HG03196 (cell line): ENCODE measurements at regions not wholly inside any gene's neighbourhood (a gene's known extent, or its start where the extent isn't known, plus 50 kb on each side); places are given as distances from the start of the nearest gene placed in this dataset.

Experiments
- ATAC-seq: cut with Tn5 transposase; IDR thresholded peaks from one replicate; pipeline ENCODE4 v1.9.1; 2021; ENCODE audit not compliant: unreplicated experiment

DNA sequence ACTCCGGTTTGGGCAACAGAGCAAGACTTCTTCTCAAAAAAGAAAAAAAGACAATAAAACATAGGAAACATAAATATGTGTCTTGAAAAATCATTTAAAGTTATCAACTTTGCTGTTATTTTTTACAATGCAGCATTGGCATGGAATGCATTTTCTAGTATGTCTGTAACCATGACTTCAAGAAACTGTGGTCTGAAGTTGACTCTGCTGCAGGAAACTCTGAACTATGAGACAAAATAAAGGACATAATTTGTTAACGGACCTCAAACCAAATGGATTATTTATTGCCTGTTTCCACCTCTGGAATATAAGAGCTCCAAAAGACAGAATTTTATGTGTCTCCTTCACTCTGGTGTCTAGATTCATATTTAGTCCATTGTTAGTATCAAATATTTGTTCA is 79.1 kb downstream of the TRIB2 start:
- ATAC-seq = no peak

DNA sequence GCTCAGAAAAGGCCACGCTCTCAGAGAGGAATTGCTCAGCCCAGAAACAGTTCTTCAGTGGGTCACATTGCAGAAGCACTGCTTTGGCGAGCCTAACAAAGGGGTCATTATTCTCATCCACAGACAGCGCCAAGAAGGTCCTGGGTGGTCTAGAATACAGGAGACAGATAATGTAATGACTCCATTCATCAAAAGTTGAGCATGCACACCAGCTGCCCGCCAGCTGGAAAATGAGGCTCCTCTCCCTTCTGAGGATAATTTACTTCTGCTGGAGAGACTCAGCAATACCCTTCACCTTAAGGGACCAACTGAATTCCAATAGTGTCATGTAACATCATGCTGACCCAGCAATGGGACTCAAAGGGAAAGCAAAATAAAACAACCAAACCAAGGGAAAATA is 79.9 kb downstream of the TRIB2 start:
- no peak for ATAC-seq

DNA sequence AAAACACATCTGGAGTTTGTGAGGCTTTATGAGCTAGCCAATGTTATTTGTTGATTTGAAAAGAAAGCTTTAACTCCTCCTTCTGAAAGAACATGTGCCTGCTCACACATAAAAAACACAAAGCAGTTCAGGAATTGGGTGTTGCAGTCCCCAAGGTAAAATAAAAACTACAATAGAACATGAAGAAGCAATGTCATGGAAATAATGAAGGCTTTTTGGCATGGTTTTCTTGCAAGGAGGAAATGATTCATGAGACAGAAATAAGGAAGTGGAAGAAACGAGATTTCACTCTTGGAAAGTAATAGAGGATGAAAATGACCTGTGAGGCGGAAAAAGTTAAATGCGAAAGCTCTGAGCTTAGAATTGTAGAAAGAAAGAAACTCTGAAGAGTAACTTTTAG is 81.1 kb downstream of the TRIB2 start:
- no peak for ATAC-seq

DNA sequence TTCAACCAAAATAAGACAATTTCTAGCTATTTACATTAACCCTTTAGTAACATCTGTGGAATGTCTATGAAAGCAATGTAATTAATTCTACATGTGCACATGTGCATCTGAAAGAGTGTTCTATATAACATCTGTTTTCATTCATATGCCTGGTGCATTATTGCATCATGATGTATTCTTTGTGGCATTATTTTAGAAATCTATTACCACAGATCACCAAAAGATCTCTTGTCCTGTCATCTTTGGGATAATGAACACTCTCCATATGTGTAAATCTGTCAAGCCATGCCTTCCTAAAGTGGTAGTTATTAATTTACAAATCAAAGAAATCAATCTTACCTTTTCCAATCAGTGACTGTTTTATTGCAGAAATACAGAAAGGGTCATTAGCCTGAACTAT is 86.9 kb downstream of the TRIB2 start:
- ATAC-seq = no peak

DNA sequence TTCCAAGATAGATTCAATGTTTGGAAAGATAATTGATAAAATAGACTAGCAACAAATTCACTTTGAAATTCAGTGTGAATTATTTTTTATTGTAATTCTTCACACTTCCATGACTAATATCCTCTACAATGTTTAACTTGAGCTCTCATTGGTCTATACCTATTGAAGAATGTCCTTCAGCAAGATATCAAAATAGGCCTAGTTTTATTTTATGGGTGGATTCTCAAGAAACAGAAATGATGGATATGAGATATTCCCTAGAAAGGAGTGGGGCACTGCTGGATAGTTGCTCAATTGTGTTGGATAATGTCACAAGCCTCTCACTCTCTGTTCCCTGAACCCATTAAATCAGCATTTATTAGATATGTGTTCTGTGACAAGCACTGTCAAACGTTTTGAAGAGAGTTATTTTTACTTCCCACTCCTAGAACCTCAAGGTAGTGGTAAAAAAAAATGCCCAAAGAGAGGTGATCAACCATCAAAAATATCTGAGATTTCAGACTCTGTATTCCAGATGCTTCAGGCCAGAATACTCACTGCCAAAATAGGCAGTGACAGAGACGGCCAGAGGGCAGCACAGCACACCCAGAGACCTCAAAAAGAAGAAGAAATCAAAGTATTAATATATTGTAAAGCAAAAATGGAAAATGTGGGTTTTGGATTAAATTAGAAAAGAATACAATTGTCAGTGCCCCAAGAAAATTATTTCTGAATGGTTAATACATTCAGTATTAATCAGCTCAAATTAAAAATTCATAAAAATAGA is 87.5 kb downstream of the TRIB2 start:
- no peak for ATAC-seq

DNA sequence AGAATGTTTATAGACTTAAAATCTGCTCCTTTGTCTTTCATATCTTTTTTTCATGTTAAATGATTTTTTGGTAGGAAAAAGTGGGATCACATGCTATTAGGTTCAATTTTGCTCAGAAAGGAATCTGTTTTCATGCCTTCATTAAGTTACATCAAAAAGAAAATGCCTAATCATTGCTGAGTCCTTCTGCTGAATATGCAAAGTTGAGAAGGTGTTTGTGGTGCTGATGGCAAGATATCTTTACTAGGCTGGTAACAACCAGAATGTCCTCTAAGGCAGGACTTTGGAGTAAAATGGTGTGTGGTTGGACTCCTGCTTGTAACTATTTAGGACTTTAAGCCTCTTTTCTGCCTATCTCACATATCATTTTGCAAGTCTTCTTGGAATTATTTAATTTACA is 88.3 kb downstream of the TRIB2 start:
- no peak for ATAC-seq

DNA sequence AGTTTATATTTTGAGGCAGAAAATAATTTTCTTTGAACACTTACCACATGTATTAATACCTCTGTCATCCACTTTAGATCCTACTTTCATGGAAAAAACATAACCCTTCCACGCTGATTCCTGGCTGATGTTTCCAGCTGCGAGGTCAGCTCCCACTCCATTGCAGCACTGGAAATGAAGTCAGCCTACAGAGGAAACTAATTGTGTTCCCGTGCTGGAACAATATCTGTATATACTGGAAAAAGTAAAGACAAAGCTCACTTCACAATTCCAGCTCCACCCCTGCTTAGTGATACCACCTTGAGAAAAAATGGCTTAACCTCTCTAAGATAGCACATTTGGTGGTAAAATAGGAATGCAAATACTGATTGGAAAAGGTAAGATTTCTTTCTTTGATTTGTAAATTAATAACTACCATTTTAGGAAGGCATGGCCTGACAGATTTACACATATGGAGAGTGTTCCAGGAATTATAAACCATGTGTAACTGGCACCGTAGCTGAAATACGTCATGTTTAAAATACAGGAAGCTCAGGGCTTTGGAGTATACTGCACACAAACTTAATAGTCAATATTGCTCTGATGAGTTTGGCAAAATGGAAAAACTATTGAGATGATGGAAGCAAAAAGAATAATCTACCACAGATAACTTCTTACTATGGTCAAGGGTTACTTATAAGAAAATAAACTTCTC is 90.0 kb downstream of the TRIB2 start:
- no peak for ATAC-seq

DNA sequence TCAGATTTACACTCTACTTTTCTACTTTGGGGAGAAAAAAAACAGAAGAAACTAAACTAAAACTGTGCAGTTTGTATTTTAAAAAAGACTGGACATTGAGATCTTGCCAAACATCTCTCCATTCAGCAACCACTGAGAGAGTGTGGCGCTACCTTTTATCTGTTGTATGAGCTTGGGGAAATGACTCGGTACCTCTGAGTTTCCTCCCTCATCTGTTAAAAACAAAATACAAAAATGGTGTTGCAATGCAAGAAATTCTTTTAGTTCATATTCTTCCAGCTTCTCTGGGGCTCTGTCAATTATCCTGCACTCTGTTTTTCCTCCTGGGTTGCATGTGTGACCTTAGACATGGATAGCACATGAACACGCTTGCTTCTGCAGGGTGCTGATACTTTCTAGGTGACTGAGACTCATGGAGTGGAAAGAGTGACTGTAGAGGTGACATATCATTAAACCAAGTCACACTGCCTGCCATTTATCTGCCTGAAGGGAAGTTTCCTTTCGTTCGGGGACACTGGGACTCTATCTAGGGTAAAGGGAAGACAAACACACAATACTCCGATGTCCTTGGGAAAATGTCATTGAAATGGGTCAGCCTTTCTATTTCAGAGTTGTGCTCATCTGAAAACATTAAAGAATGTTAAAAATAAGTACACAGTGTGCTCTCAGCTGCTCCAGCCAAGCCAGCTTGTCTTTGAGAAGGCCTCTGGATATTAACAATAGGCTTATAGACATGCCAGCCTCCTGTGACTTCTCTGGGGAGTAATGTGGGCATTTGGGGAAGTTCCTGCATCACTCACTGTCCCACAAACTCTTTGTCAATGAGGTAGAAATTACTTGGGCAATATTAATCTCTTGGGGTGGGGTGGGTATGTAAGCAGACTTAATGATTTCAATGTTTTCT is 91.4 kb downstream of the TRIB2 start:
- no peak for ATAC-seq

DNA sequence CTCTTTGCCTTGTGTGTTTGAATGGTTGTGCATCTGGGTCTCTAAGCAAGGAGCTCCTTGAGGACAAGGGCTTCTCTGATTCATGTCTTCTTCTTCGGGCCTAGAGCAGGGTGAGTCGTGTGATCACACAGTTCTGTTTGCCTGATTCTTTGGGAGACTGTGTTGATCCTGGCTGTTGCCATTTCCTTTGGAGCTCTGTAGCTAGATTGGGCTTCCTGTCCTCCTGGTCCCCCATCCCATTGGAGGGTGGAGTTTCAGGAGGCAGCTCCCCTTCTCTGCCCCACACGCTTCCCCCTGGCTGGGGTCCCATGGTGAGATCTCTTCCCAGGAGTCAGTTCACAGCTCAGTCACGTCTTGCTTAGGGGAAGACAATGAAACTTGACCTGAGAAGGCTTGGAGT is 92.8 kb downstream of the TRIB2 start:
- ATAC-seq = no peak

DNA sequence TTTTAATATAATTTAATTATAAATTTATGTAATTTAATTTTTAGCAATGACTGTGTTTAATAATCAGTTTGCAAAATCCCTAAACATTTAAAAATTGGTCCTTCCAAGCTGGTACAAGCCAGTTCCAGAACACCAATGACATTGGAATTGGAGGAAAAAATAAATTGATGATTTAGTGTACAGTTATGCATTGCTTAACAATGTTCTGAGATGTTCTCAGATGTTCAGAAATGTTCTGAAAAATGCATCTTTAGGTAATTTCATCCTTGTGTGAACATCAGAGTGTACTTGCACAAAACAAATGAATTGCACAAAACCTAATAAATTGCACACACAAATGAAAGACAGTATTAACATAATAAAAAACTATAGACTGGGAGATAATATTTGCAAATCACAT is 95.2 kb downstream of the TRIB2 start:
- no peak for ATAC-seq

DNA sequence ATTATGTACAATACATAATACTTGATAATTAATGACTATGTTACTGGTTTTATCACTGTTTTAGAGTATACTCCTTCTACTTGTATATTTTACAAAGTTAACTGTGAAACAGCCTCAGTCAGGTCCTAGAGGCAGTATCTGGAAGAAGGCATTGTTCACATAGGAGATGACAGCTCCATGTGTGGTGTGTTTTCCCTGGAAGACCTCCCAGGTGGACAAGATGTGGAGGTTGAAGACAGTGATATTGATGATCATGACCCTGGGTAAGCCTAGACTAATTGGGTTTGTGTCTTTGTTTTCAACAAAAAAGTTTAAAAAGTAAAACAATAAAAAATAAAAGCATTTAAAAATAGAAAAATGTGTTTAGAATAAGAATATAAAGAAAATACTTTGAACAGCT is 96.4 kb downstream of the TRIB2 start:
- ATAC-seq = no peak

DNA sequence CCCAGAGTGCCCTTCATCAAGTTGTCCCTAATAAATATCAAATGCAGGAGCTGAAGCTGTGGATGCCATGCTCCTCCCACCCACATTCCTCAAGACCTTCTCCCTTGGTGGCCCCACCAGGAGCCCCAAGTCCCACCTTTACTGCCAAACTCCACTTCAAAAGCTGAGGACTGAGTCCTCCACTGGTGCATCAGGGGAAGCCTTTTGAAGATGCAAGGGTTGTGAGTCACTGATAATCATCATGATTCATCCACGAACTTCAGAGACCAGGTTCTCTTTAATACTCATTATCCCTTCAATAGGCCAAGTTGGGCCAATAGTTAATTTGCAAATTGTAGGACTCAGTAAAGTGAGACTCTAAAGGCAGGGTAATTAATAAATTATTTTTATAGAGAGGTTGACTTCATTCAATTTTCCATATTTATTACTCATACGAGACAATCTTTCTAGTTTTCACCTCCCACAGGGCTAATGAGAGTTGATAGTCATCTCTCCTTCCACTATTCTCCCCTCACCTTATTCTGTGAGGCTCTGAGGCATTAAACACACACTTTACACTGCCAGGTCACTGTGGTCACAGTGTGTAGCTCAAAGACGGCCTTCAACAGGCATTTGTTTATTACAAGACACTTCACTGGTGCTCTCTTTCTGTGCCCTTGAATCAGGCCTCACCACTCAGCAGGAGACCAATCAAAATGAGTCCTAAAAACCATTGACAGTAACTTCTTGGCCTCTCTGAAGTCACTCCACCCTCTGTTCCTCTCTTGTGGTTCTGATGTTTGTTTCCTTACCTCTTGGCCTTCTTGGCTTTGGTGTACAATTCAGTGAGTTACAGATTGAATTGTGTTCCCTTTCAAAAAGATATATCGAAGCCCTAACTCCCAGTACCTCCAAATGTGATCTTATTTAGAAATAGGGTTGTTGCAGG is 99.9 kb downstream of the TRIB2 start:
- no peak for ATAC-seq

DNA sequence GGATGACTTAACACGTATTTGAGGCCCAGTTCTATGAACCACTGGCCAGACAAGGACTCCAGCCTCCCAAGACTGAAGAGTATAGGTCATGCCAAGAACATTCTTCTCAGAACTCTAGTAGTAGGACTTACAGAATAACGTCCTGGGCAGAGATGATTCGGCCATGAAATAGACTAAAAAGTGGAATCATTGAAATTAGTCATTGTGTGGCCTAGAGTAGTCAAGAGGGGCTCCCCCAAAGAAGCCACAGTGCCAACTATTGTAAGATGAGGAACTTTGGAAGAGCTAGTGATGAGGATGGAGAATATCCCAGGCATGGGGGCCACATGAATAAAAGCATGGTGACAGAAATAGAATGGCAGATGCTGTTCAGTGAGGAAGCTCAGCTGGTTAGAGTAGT is 101.1 kb downstream of the TRIB2 start:
- no peak for ATAC-seq

DNA sequence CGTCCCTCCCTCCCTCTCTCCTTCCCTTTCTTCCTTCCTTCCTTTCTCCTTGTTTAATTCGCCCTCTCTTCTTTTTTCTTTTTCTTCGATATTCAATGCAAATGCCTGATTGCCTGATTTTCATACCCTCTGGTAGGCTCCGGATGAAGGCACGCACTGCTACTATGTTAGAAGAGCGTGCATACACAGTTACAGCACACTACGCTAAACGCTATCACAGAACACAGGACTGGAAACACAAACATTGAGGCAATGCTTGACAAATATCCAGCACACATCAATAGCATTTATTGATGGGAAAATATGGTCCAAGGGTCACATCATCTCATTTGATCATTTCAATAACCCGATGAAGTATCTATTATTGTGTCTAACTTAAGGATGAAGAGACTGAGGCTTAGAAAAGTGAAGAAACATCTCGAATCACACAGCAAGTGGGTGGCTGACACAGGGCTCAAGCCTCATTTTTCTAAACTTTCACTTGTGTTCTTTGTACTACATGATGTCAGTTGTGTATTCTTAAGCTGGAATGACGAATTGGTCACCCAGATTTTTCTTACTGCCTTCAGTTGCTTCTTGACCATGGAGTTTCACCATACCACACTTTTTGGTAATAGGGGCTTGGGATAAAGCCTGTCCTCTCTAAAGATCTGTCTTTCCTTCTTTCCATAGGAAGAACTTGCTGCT is 101.8 kb downstream of the TRIB2 start:
- ATAC-seq = no peak

DNA sequence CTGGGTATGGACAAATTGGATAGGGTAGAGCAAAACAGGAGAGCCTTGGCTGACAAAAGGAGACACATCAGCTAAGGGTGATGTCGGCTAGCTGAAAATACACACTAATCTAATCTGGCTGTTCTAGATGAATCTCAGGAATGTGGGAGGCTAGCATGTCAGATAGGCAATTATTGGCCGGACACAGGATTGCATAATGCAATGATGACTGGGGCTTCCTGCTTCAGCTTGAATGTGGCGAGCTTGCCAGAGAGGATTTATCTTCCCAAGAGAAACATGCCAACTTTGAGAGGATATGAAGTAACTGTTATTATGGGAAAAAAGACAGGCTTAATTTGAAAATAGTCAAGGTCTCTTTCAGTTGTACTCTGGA is 102.4 kb downstream of the TRIB2 start:
- no peak for ATAC-seq

DNA sequence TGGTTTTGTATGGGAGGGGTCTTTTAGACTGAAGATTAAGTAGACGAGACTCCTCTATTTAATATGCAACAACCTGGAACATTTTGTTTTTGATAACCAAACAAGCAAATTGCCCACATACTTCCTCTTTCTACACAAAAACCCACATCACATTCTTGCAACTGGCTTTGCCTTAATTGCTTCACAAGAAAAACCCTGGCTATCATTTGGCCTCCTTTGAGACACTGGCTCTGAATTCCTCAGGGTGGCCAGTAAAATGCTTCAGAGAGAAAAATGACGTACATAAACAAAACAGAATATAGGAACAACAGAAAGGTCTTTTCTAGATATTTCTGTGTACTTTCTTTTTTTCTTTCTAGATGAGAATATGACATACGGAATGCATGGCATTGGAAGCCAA is 103.0 kb downstream of the TRIB2 start:
- no peak for ATAC-seq

DNA sequence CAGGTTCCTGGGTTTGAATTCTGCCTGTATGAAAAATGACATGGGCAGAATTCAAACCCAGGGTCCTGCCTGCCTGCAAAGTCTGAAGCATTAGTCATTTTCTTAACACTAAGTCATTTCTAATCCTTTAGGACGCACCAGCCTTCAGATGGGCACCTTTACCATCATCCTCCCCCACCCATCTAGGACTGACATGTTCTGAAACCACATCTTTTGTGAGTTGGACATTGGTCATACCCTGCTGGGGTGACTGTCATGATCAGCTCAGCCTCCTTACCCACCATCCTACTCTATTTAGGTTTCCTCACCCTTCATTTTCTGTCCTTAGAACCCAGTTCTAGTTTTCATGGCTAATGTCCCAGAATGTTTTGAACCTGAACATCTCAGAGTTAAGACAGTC is 104.9 kb downstream of the TRIB2 start:
- ATAC-seq = no peak

DNA sequence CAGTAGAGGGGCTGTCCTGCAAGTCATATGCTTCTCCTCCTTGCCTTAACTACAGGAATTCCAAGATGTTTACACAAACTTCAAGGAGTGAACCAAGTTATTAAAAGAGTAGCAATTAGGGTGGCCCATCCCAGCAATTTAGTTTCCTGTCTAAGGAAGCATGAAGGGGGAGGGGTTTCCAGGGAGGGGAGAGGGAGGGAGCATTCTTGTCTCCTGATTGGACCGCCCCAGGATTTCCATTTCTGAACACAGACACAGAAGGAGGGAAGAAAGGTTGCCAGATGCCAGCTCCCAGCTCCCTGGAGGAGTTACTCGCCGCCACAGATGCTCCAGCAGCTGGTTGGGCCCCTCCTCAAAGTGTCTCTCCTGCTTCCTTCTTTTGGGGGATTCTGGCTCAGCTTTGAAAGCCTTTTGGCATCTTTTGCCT is 107.6 kb downstream of the TRIB2 start:
- no peak for ATAC-seq

DNA sequence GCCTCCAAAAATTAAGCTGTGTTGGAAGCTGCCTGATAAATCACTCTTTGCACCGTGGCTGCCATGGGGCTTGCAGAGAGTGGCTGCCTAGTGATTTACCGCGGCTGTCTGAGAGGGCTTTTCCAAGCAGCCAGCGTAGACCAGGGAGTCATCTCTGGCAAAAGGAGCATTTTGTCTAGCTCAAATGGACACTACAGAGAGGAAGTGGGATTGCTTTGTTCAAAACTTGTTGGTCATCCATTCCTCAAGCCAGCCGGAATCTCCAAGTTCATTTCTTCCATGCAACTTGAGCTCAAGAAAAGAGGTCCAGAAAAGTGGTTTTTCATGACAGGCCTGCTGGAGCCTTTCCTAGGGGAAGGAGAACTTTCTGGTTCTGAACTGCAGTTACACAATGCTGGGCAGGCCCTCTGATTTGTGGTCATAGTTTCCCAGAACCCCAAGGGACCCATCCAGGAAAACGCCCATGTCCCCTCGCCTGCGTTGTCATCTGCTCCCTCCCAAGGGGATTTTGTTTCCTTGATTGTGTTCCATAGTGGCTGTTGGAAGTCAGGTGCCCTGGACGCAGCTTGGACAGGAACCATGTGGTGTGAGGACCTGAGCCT is 108.1 kb downstream of the TRIB2 start:
- no peak for ATAC-seq

DNA sequence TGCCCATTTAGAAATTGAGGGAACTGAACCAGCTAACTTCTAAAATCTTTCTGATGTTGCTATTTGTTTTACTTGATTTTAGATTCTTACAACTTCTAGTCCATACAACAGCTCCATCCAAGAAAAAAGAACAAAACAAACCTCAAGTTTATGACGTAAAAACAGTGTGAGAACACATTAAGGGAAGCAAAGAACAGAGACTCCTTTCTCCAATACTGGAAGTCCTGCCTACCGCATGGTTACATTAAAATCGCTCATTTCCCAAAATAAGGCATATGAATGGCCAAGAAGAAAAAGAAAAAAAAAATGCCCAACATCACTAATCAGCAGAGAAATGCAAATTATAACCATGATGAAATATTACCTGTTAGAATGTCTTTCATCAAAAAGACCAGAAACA is 110.0 kb downstream of the TRIB2 start:
- ATAC-seq = no peak
